ENCODE measurements at regions not wholly inside any gene's neighbourhood (a gene's known extent, or its start where the extent isn't known, plus 50 kb on each side); places are given as distances from the start of the nearest gene placed in this dataset.
"Not testable (repeated sequence)": the region's sequence is repeated elsewhere in the genome, so short reads cannot be mapped to it uniquely, and the experiment has no call there.

- not testable (repeated sequence) for H3K36me3 Mint-ChIP-seq (ENCODE audit: insufficient read depth in 2 of 2); H3K4me1 Mint-ChIP-seq (ENCODE audit: low read depth); ATAC-seq (replicated peaks in 1 of 2); H3K9me3 Mint-ChIP-seq; H3K4me3 Mint-ChIP-seq; H3K27ac Mint-ChIP-seq; DNase-seq
- peaks cover 19% of the 10 kb centered on the region for H3K27me3 Mint-ChIP-seq (ENCODE audit: low read depth)
These were observed 350.5 kb upstream of the EMCN start for GRCh38 chr4:100868281-100868680.

- no peak for ATAC-seq (replicated peaks in 1 of 2)
These were observed 334.5 kb upstream of the EMCN start for GRCh38 chr4:100852326-100852725.

GRCh38 chr4:100849319-100849718 lies 331.5 kb upstream of the EMCN start:
- H3K36me3 Mint-ChIP-seq (ENCODE audit: insufficient read depth in 2 of 2), result no peaks in the 10 kb centered on the region
- H3K27me3 Mint-ChIP-seq (ENCODE audit: low read depth), result no peaks in the 10 kb centered on the region
- ATAC-seq (replicated peaks in 1 of 2) (no peak), DNase-seq (no peak)
- no peaks in the 10 kb centered on the region for H3K4me1 Mint-ChIP-seq (ENCODE audit: low read depth)
- no peaks in the 10 kb centered on the region for H3K9me3 Mint-ChIP-seq
- H3K4me3 Mint-ChIP-seq, result no peak overlapping the region
- H3K27ac Mint-ChIP-seq, result no peak overlapping the region

More at GRCh38 chr4:100852326-100852725, 334.5 kb upstream of the EMCN start:
- Mint-ChIP-seq H3K4me3 (no peak overlapping the region), H3K27ac (no peak overlapping the region), H3K27me3 (ENCODE audit: low read depth) (no peaks in the 10 kb centered on the region), H3K36me3 (ENCODE audit: insufficient read depth in 2 of 2) (no peaks in the 10 kb centered on the region), H3K4me1 (ENCODE audit: low read depth) (no peaks in the 10 kb centered on the region), H3K9me3 (no peaks in the 10 kb centered on the region)
- no peak for DNase-seq

- Mint-ChIP-seq H3K4me3 (no peak overlapping the region), H3K27me3 (ENCODE audit: low read depth) (no peaks in the 10 kb centered on the region), H3K27ac (no peak overlapping the region), H3K4me1 (ENCODE audit: low read depth) (no peaks in the 10 kb centered on the region), H3K9me3 (no peaks in the 10 kb centered on the region), H3K36me3 (ENCODE audit: insufficient read depth in 2 of 2) (no peaks in the 10 kb centered on the region)
- ATAC-seq (replicated peaks in 1 of 2) (peak; percentile 83 to 90), DNase-seq (peak; percentile 14 to 15)
These were observed 331.0 kb upstream of the EMCN start for GRCh38 chr4:100848841-100849240.

- DNase-seq (no peak), ATAC-seq (replicated peaks in 1 of 2) (peak in 1 of 2 donors; percentile 19)
- H3K27me3 Mint-ChIP-seq (ENCODE audit: low read depth), result peaks cover 3% of the 10 kb centered on the region
- H3K4me3 Mint-ChIP-seq, result no peak overlapping the region
- H3K4me1 Mint-ChIP-seq (ENCODE audit: low read depth), result no peaks in the 10 kb centered on the region
- H3K9me3 Mint-ChIP-seq, result peaks cover under 1 to 1% of the 10 kb centered on the region in 2 donors
- peaks cover 0 to under 1% of the 10 kb centered on the region in 2 donors for H3K36me3 Mint-ChIP-seq (ENCODE audit: insufficient read depth in 2 of 2)
- no peak overlapping the region for H3K27ac Mint-ChIP-seq
These were observed 326.1 kb upstream of the EMCN start for GRCh38 chr4:100843910-100844309.

GRCh38 chr4:100842856-100843255 lies 325.0 kb upstream of the EMCN start:
- Mint-ChIP-seq H3K4me1 (ENCODE audit: low read depth) (no peaks in the 10 kb centered on the region), H3K9me3 (peaks cover 1 to 3% of the 10 kb centered on the region in 2 donors), H3K27ac (no peak overlapping the region), H3K4me3 (no peak overlapping the region), H3K27me3 (ENCODE audit: low read depth) (peaks cover 10% of the 10 kb centered on the region), H3K36me3 (ENCODE audit: insufficient read depth in 2 of 2) (peaks cover 0 to 2% of the 10 kb centered on the region in 2 donors)
- no peak for DNase-seq
- no peak for ATAC-seq (replicated peaks in 1 of 2)

GRCh38 chr4:100841911-100842310 lies 324.1 kb upstream of the EMCN start:
- no peak overlapping the region for H3K4me3 Mint-ChIP-seq
- no peaks in the 10 kb centered on the region for H3K4me1 Mint-ChIP-seq (ENCODE audit: low read depth)
- ATAC-seq (replicated peaks in 1 of 2), result no peak
- no peak overlapping the region for H3K27ac Mint-ChIP-seq
- no peak for DNase-seq
- peaks cover 10% of the 10 kb centered on the region for H3K27me3 Mint-ChIP-seq (ENCODE audit: low read depth)
- H3K36me3 Mint-ChIP-seq (ENCODE audit: insufficient read depth in 2 of 2), result peaks cover 0 to 2% of the 10 kb centered on the region in 2 donors
- peaks cover 1 to 3% of the 10 kb centered on the region in 2 donors for H3K9me3 Mint-ChIP-seq

- peaks cover 10% of the 10 kb centered on the region for H3K27me3 Mint-ChIP-seq (ENCODE audit: low read depth)
- peaks cover 0 to 2% of the 10 kb centered on the region in 2 donors for H3K36me3 Mint-ChIP-seq (ENCODE audit: insufficient read depth in 2 of 2)
- ATAC-seq (replicated peaks in 1 of 2), result no peak
- H3K4me3 Mint-ChIP-seq, result no peak overlapping the region
- no peaks in the 10 kb centered on the region for H3K4me1 Mint-ChIP-seq (ENCODE audit: low read depth)
- DNase-seq, result no peak
- H3K27ac Mint-ChIP-seq, result no peak overlapping the region
- peaks cover 3 to 4% of the 10 kb centered on the region in 2 donors for H3K9me3 Mint-ChIP-seq
These were observed 321.9 kb upstream of the EMCN start for GRCh38 chr4:100839712-100840111.

- no peak for ATAC-seq (replicated peaks in 1 of 2)
- Mint-ChIP-seq H3K4me3 (no peak overlapping the region), H3K9me3 (peaks cover 3 to 4% of the 10 kb centered on the region in 2 donors), H3K36me3 (ENCODE audit: insufficient read depth in 2 of 2) (peaks cover 0 to 2% of the 10 kb centered on the region in 2 donors), H3K27ac (no peak overlapping the region), H3K27me3 (ENCODE audit: low read depth) (peaks cover 10% of the 10 kb centered on the region), H3K4me1 (ENCODE audit: low read depth) (no peaks in the 10 kb centered on the region)
- DNase-seq, result no peak
These were observed 320.5 kb upstream of the EMCN start for GRCh38 chr4:100838286-100838685.

- peaks cover 2 to 3% of the 10 kb centered on the region in 2 donors for H3K9me3 Mint-ChIP-seq
- H3K4me1 Mint-ChIP-seq (ENCODE audit: low read depth), result no peaks in the 10 kb centered on the region
- ATAC-seq (replicated peaks in 1 of 2) (no peak), DNase-seq (no peak)
- H3K36me3 Mint-ChIP-seq (ENCODE audit: insufficient read depth in 2 of 2), result peaks cover 0 to 2% of the 10 kb centered on the region in 2 donors
- H3K4me3 Mint-ChIP-seq, result no peak overlapping the region
- no peak overlapping the region for H3K27ac Mint-ChIP-seq
- H3K27me3 Mint-ChIP-seq (ENCODE audit: low read depth), result peaks cover 10% of the 10 kb centered on the region
These were observed 319.1 kb upstream of the EMCN start for GRCh38 chr4:100836929-100837328.

GRCh38 chr4:100834616-100835015 lies 316.8 kb upstream of the EMCN start:
- H3K4me3 Mint-ChIP-seq, result no peak overlapping the region
- H3K9me3 Mint-ChIP-seq, result peaks cover 4 to 6% of the 10 kb centered on the region in 2 donors
- H3K36me3 Mint-ChIP-seq (ENCODE audit: insufficient read depth in 2 of 2), result peaks cover 0 to 2% of the 10 kb centered on the region in 2 donors
- H3K27me3 Mint-ChIP-seq (ENCODE audit: low read depth), result peaks cover 10% of the 10 kb centered on the region
- ATAC-seq (replicated peaks in 1 of 2) (no peak), DNase-seq (no peak)
- H3K4me1 Mint-ChIP-seq (ENCODE audit: low read depth), result no peaks in the 10 kb centered on the region
- H3K27ac Mint-ChIP-seq, result no peak overlapping the region

GRCh38 chr4:100833906-100834305 lies 316.1 kb upstream of the EMCN start:
- H3K36me3 Mint-ChIP-seq (ENCODE audit: insufficient read depth in 2 of 2), result peaks cover 0 to 2% of the 10 kb centered on the region in 2 donors
- H3K4me3 Mint-ChIP-seq, result no peak overlapping the region
- peaks cover 3 to 6% of the 10 kb centered on the region in 2 donors for H3K9me3 Mint-ChIP-seq
- H3K4me1 Mint-ChIP-seq (ENCODE audit: low read depth), result no peaks in the 10 kb centered on the region
- DNase-seq (no peak), ATAC-seq (replicated peaks in 1 of 2) (no peak)
- H3K27ac Mint-ChIP-seq, result no peak overlapping the region
- peaks cover 7% of the 10 kb centered on the region for H3K27me3 Mint-ChIP-seq (ENCODE audit: low read depth)

GRCh38 chr4:100828986-100829685 lies 311.3 kb upstream of the EMCN start:
- H3K27ac Mint-ChIP-seq, result no peak overlapping the region
- peaks cover 4% of the 10 kb centered on the region for H3K4me1 Mint-ChIP-seq (ENCODE audit: low read depth)
- peaks cover 7 to 9% of the 10 kb centered on the region in 2 donors for H3K9me3 Mint-ChIP-seq
- H3K4me3 Mint-ChIP-seq, result no peak overlapping the region
- H3K36me3 Mint-ChIP-seq (ENCODE audit: insufficient read depth in 2 of 2), result peaks cover 4% of the 10 kb centered on the region in 2 donors
- DNase-seq, result no peak
- peaks cover 6% of the 10 kb centered on the region for H3K27me3 Mint-ChIP-seq (ENCODE audit: low read depth)
- no peak for ATAC-seq (replicated peaks in 1 of 2)

GRCh38 chr4:100828364-100828763 lies 310.5 kb upstream of the EMCN start:
- DNase-seq (no peak), ATAC-seq (replicated peaks in 1 of 2) (no peak)
- Mint-ChIP-seq H3K27me3 (ENCODE audit: low read depth) (peaks cover 6% of the 10 kb centered on the region), H3K9me3 (peaks cover 7 to 9% of the 10 kb centered on the region in 2 donors), H3K4me3 (no peak overlapping the region), H3K4me1 (ENCODE audit: low read depth) (peaks cover 11% of the 10 kb centered on the region), H3K36me3 (ENCODE audit: insufficient read depth in 2 of 2) (peaks cover 4% of the 10 kb centered on the region in 2 donors), H3K27ac (no peak overlapping the region)

All from activated T-cell treated with anti-CD3 and anti-CD28 coated beads, Interleukin-2, amount 50 U/mL, for 72 hours (primary cell).